Stomach (tissue), 8 donors: ENCODE measurements at regions not wholly inside any gene's neighbourhood (a gene's known extent, or its start where the extent isn't known, plus 50 kb on each side); places are given as distances from the start of the nearest gene placed in this dataset.

Experiments used
- DNase-seq, 2 donors: peaks; one replicate each; pipeline versions ENCODE4 v3.0.0 to v3.0.0-alpha.2; 2013 to 2019
- H3K27ac ChIP-seq, 5 donors: fragments of 200-600 bp in 4 of 5; sonication (generic) in 4 of 5; one replicate each; pipeline ENCODE4 v1.5.1; 2013 to 2019; ENCODE audit warnings: mild to moderate bottlenecking in 1 of 5, moderate library complexity in 1 of 5
- H3K27me3 ChIP-seq, 3 donors: fragments of 200-600 bp; sonication (generic); one replicate each; pipeline ENCODE4 v1.5.1; 2017 to 2019; ENCODE audit warnings: mixed run types in 1 of 3
- H3K36me3 ChIP-seq, 4 donors: fragments of 200-600 bp; sonication (generic); 1 replicate in 3 of 4; 2 replicates in 1 of 4; pipeline ENCODE4 v1.5.1; 2016 to 2019
- H3K4me1 ChIP-seq, 4 donors: fragments of 200-600 bp; sonication (generic); one replicate each; pipeline ENCODE4 v1.5.1; 2016 to 2019
- H3K4me3 ChIP-seq, 4 donors: fragments of 200-600 bp; sonication (generic) in 3 of 4; one replicate each; pipeline ENCODE4 v1.5.1; 2016 to 2019; ENCODE audit warnings: mild to moderate bottlenecking in 1 of 4
- H3K9me3 ChIP-seq, 4 donors: fragments of 200-600 bp; sonication (generic); one replicate each; pipeline ENCODE4 v1.5.1; 2016 to 2019
- EP300 ChIP-seq: sonication (generic); formaldehyde crosslinking; IDR thresholded peaks from one replicate; pipeline ENCODE4 v1.6.1; 2017; ENCODE audit warnings: antibody characterized with exemption
- POLR2A ChIP-seq, 4 donors: fragments of 450-650 bp; IDR thresholded peaks; one replicate each; pipeline ENCODE4 v1.6.1; 2016; ENCODE audit warnings: antibody characterized with exemption in 4 of 4, control low read depth in 2 of 4, mild to moderate bottlenecking in 1 of 4, moderate library complexity in 1 of 4
- POLR2AphosphoS5 ChIP-seq, 3 donors: sonication (generic); formaldehyde crosslinking; IDR thresholded peaks; one replicate each; pipeline ENCODE4 v1.6.1; 2016; ENCODE audit warnings: antibody characterized with exemption in 3 of 3
- WGBS, 5 donors: extraction: QIAGEN DNeasy Blood & Tissue Kit in 3 of 5; methylation state at CpG; one replicate each; pipeline versions ENCODE4 v1.1.5 to v1.1.7; 2013 to 2018; 5-methylcytosine and 5-hydroxymethylcytosine counted together
- intact Hi-C: fragments of 100-400 bp; cut with DNase I; formaldehyde crosslinking; loops from one replicate; pipeline ENCODE4 v1.15.1; 2023; ENCODE audit warnings: low total_unique reads
- TF ChIP-seq, protein P1 (sequence below), 7 experiments: fragments of 450-650 bp in 4 of 7; fragments of 200-600 bp in 3 of 7; sonication (generic) in 3 of 7; IDR thresholded peaks; one replicate each; pipeline ENCODE4 v1.5.1; 2016 to 2019; ENCODE audit warnings: antibody characterized with exemption in 7 of 7, control low read depth in 2 of 7, mild to moderate bottlenecking in 1 of 7
- donor health status: healthy with polysubstance abuse.
- donor health status: Bipolar disorder and iron deficiency.
- donor health status: healthy.

GRCh38 chr5:97627272-97627671, 444.2 kb upstream of the RIOK2 start:
- H3K27ac ChIP-seq: no peak overlapping the region
- TF ChIP-seq POLR2A (IDR thresholded peaks at IDR 0.05): no peak
- TF ChIP-seq EP300: no peak
- TF ChIP-seq, protein P1, sequence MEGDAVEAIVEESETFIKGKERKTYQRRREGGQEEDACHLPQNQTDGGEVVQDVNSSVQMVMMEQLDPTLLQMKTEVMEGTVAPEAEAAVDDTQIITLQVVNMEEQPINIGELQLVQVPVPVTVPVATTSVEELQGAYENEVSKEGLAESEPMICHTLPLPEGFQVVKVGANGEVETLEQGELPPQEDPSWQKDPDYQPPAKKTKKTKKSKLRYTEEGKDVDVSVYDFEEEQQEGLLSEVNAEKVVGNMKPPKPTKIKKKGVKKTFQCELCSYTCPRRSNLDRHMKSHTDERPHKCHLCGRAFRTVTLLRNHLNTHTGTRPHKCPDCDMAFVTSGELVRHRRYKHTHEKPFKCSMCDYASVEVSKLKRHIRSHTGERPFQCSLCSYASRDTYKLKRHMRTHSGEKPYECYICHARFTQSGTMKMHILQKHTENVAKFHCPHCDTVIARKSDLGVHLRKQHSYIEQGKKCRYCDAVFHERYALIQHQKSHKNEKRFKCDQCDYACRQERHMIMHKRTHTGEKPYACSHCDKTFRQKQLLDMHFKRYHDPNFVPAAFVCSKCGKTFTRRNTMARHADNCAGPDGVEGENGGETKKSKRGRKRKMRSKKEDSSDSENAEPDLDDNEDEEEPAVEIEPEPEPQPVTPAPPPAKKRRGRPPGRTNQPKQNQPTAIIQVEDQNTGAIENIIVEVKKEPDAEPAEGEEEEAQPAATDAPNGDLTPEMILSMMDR (IDR thresholded peaks at IDR 0.05): no peak
- TF ChIP-seq POLR2AphosphoS5 (IDR thresholded peaks at IDR 0.05): no peak
- H3K4me1 ChIP-seq: no peaks in the 10 kb centered on the region
- H3K4me3 ChIP-seq: no peak overlapping the region
- H3K9me3 ChIP-seq: no peaks in the 10 kb centered on the region
- WGBS, 5 donors: 83 to 93% (median 90%) methylated on average over 3 of the region's 3 CpGs
- no peaks in the 10 kb centered on the region for H3K36me3 ChIP-seq
- intact Hi-C loops: no loop called here
- no peak for DNase-seq
- H3K27me3 ChIP-seq: no peaks in the 10 kb centered on the region

- Histone ChIP-seq H3K4me3 (no peak overlapping the region), H3K27ac (no peak overlapping the region), H3K27me3 (no peaks in the 10 kb centered on the region), H3K36me3 (no peaks in the 10 kb centered on the region), H3K4me1 (no peaks in the 10 kb centered on the region), H3K9me3 (no peaks in the 10 kb centered on the region)
- intact Hi-C loops: no loop called here
- DNase-seq: peak in 1 of 2 donors; percentile 4
- 42 to 54% (median 47%) methylated on average over 1 of the region's 1 CpG for WGBS, 5 donors
- no peak for TF ChIP-seq POLR2A (IDR thresholded peaks at IDR 0.05)
- TF ChIP-seq, protein P1 (IDR thresholded peaks at IDR 0.05): no peak
- no peak for TF ChIP-seq POLR2AphosphoS5 (IDR thresholded peaks at IDR 0.05)
- no peak for TF ChIP-seq EP300
These were observed 445.0 kb upstream of the RIOK2 start for GRCh38 chr5:97628031-97628430.

GRCh38 chr5:97628807-97629206, 445.8 kb upstream of the RIOK2 start:
- no peak for DNase-seq
- no peak for TF ChIP-seq EP300
- Histone ChIP-seq H3K27me3 (no peaks in the 10 kb centered on the region), H3K4me1 (no peaks in the 10 kb centered on the region), H3K27ac (no peak overlapping the region), H3K4me3 (no peak overlapping the region), H3K36me3 (no peaks in the 10 kb centered on the region), H3K9me3 (no peaks in the 10 kb centered on the region)
- WGBS, 5 donors: 82 to 97% (median 87%) methylated on average over 3 of the region's 3 CpGs
- intact Hi-C loops: no loop called here

GRCh38 chr5:97629276-97629675, 446.2 kb upstream of the RIOK2 start:
- TF ChIP-seq EP300 (no peak), POLR2AphosphoS5 (IDR thresholded peaks at IDR 0.05) (no peak), POLR2A (IDR thresholded peaks at IDR 0.05) (no peak)
- TF ChIP-seq, protein P1 (IDR thresholded peaks at IDR 0.05): no peak
- no peak overlapping the region for H3K4me3 ChIP-seq
- peak in 1 of 2 donors; percentile 35 for DNase-seq
- no peaks in the 10 kb centered on the region for H3K27me3 ChIP-seq
- 66 to 81% (median 68%) methylated on average over 4 of the region's 4 CpGs for WGBS, 5 donors
- H3K4me1 ChIP-seq: no peaks in the 10 kb centered on the region
- no peaks in the 10 kb centered on the region for H3K9me3 ChIP-seq
- intact Hi-C loops: no loop called here
- H3K36me3 ChIP-seq: no peaks in the 10 kb centered on the region
- H3K27ac ChIP-seq: no peak overlapping the region

DNA sequence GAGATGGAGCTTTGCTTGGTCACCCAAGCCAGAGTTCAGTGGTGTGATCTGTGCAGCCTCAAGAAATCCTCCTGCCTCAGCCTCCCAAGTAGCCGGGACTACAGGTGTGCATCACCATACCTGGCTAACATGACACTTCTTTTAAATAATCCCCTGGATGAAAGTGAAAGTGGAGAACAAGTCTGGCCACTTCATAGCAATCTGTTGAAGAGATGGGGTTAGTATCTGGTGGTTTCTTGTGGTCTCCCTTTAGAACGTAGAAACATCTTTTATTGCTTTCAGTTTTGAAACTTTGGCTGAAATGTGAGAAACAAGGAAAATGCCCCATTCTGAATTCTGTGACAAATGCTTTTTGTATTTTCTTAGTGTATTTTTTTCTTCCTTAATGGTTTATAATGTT, 452.5 kb upstream of the RIOK2 start:
- H3K4me1 ChIP-seq: no peaks in the 10 kb centered on the region
- TF ChIP-seq EP300 (no peak), POLR2A (IDR thresholded peaks at IDR 0.05) (no peak), POLR2AphosphoS5 (IDR thresholded peaks at IDR 0.05) (no peak)
- TF ChIP-seq, protein P1 (IDR thresholded peaks at IDR 0.05): no peak
- no peaks in the 10 kb centered on the region for H3K9me3 ChIP-seq
- no peaks in the 10 kb centered on the region for H3K27me3 ChIP-seq
- 84 to 89% (median 87%) methylated on average over 2 of the region's 2 CpGs for WGBS, 5 donors
- H3K4me3 ChIP-seq: no peak overlapping the region
- no peaks in the 10 kb centered on the region for H3K36me3 ChIP-seq
- no peak for DNase-seq
- intact Hi-C loops: no loop called here
- no peak overlapping the region for H3K27ac ChIP-seq
